Suprapubic skin (tissue), 4 donors: ENCODE measurements at regions not wholly inside any gene's neighbourhood (a gene's known extent, or its start where the extent isn't known, plus 50 kb on each side); places are given as distances from the start of the nearest gene placed in this dataset.

Experiments used
- DNase-seq, 2 donors: peaks; one replicate each; pipeline ENCODE4 v3.0.0-alpha.2; 2019; ENCODE audit warnings: low spot score in 2 of 2
- H3K27ac ChIP-seq: fragments of 200-600 bp; sonication (generic); one replicate; pipeline ENCODE4 v1.5.1; 2019
- H3K27me3 ChIP-seq: fragments of 200-600 bp; sonication (generic); one replicate; pipeline ENCODE4 v1.5.1; 2019
- H3K36me3 ChIP-seq: fragments of 200-600 bp; sonication (generic); one replicate; pipeline ENCODE4 v1.5.1; 2019
- H3K4me1 ChIP-seq: fragments of 200-600 bp; sonication (generic); one replicate; pipeline ENCODE4 v1.5.1; 2019
- H3K4me3 ChIP-seq: fragments of 200-600 bp; sonication (generic); one replicate; pipeline ENCODE4 v1.5.1; 2019; ENCODE audit warnings: mild to moderate bottlenecking
- H3K9me3 ChIP-seq: fragments of 200-600 bp; sonication (generic); one replicate; pipeline ENCODE4 v1.5.1; 2019
- EP300 ChIP-seq: sonication (generic); formaldehyde crosslinking; IDR thresholded peaks from one replicate; pipeline ENCODE4 v1.6.1; 2017; ENCODE audit warnings: antibody characterized with exemption
- POLR2A ChIP-seq, 2 donors: fragments of 450-650 bp; IDR thresholded peaks; one replicate each; pipeline ENCODE4 v1.6.1; 2017; ENCODE audit warnings: antibody characterized with exemption in 2 of 2, mild to moderate bottlenecking in 2 of 2, moderate library complexity in 2 of 2
- POLR2AphosphoS5 ChIP-seq, 3 donors: sonication (generic); formaldehyde crosslinking; IDR thresholded peaks; one replicate each; pipeline ENCODE4 v1.6.1; 2017; ENCODE audit warnings: antibody characterized with exemption in 3 of 3
- WGBS: methylation state at CpG from one replicate; pipeline ENCODE4 v1.1.5; 2018; 5-methylcytosine and 5-hydroxymethylcytosine counted together
- TF ChIP-seq, protein P1 (sequence below), 2 donors: fragments of 200-600 bp in 1 of 2; fragments of 450-650 bp in 1 of 2; sonication (generic) in 1 of 2; IDR thresholded peaks; one replicate each; pipeline ENCODE4 v1.5.1; 2016 to 2019; ENCODE audit warnings: antibody characterized with exemption in 2 of 2, mild to moderate bottlenecking in 1 of 2, moderate library complexity in 1 of 2

DNA sequence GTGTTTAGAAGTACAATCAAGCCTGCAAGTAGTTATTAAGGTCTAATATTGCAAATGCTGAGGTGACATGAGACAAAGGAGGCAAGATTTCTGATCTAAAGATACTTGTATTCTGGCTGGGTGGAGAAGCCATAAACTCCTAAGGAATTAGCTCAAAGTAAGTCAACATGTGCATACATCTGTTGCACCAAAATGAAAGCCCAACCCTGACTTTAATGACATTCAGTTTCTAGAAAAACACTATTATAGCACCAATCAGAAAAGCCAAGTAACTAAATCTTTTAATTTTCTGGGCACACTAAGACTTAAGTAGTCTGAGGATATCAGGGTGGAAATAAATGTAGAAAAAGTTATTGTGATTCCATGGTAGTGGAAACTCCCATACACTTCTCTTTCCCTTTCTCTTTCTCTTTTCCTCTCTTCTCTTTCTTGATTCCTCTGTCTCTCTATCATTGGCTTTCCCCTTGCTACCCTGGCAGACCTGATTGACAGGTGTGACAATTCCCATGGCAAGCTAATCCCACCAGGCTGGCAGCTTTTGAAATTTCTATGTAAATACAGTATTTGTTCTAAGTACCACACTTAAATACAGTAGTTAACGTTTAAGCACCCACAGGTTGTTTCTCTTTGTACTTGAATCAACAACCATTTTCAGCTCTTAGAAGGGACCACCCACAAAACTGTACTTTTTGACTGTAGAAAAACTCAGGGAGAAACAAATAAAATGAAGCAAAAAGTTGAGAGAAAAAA is 528.4 kb upstream of the SEMA6D start:
- no peak overlapping the region for H3K27ac ChIP-seq
- WGBS: 88% methylated on average over 1 of the region's 1 CpG
- H3K9me3 ChIP-seq: no peaks in the 10 kb centered on the region
- no peak for TF ChIP-seq POLR2A (IDR thresholded peaks at IDR 0.05)
- TF ChIP-seq POLR2AphosphoS5 (IDR thresholded peaks at IDR 0.05): no peak
- no peak for TF ChIP-seq EP300
- TF ChIP-seq, protein P1, sequence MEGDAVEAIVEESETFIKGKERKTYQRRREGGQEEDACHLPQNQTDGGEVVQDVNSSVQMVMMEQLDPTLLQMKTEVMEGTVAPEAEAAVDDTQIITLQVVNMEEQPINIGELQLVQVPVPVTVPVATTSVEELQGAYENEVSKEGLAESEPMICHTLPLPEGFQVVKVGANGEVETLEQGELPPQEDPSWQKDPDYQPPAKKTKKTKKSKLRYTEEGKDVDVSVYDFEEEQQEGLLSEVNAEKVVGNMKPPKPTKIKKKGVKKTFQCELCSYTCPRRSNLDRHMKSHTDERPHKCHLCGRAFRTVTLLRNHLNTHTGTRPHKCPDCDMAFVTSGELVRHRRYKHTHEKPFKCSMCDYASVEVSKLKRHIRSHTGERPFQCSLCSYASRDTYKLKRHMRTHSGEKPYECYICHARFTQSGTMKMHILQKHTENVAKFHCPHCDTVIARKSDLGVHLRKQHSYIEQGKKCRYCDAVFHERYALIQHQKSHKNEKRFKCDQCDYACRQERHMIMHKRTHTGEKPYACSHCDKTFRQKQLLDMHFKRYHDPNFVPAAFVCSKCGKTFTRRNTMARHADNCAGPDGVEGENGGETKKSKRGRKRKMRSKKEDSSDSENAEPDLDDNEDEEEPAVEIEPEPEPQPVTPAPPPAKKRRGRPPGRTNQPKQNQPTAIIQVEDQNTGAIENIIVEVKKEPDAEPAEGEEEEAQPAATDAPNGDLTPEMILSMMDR (IDR thresholded peaks at IDR 0.05): no peak
- no peaks in the 10 kb centered on the region for H3K36me3 ChIP-seq
- H3K4me1 ChIP-seq: peaks cover 15% of the 10 kb centered on the region
- DNase-seq: no peak
- H3K4me3 ChIP-seq: no peak overlapping the region
- H3K27me3 ChIP-seq: peaks cover 22% of the 10 kb centered on the region

DNA sequence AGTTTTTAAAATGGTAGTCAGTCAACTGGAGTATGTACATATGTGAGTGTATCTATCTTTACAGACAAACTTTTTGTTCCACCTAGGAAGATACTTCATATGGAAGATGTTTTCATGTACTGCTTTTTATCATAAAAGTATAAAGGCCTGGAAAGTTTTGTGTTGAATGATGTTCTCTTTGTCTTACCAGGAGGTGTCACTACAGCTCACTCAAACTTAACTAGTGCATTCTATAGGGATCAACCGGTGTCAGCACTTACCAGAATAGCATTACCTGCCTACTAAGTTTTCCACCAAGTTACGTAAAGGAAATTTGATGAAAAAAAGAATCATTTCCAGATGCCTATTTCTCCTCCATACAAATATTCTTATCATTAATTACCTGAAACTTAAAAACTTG is 522.6 kb upstream of the SEMA6D start:
- Histone ChIP-seq H3K36me3 (no peaks in the 10 kb centered on the region), H3K27me3 (no peaks in the 10 kb centered on the region), H3K4me3 (no peak overlapping the region), H3K9me3 (no peaks in the 10 kb centered on the region), H3K27ac (no peak overlapping the region), H3K4me1 (peaks cover 3% of the 10 kb centered on the region)
- WGBS: 44% methylated on average over 2 of the region's 2 CpGs
- DNase-seq: no peak
- TF ChIP-seq POLR2A (IDR thresholded peaks at IDR 0.05) (no peak), EP300 (no peak), POLR2AphosphoS5 (IDR thresholded peaks at IDR 0.05) (no peak)
- TF ChIP-seq, protein P1 (IDR thresholded peaks at IDR 0.05): no peak

DNA sequence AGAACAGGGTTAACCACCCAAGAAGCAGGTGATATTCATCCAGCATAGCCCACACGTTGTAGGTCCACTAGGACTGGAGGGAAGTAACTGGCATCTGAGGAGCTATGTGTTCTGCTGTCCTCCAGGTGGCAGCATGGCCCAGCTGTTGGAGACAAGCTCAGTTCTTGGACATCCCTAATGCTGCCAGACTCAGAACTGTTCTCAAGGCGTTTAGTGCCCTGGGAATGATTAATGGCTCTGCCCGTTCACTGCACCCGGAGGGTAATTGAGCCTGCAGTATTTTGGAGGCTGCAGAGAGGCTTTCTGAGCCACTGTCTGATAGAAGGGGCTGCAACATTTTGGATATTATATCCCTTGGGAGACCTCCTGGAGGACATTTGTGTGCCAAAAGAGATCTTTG is 521.3 kb upstream of the SEMA6D start:
- no peak overlapping the region for H3K27ac ChIP-seq
- TF ChIP-seq, protein P1 (IDR thresholded peaks at IDR 0.05): peak; percentile 70 to 74
- TF ChIP-seq POLR2AphosphoS5 (IDR thresholded peaks at IDR 0.05): no peak
- peak; percentile 73 to 84 for DNase-seq
- peaks cover 3% of the 10 kb centered on the region for H3K4me1 ChIP-seq
- H3K36me3 ChIP-seq: no peaks in the 10 kb centered on the region
- no peaks in the 10 kb centered on the region for H3K9me3 ChIP-seq
- no peak overlapping the region for H3K4me3 ChIP-seq
- 0% methylated on average over 4 of the region's 4 CpGs for WGBS
- H3K27me3 ChIP-seq: no peaks in the 10 kb centered on the region

DNA sequence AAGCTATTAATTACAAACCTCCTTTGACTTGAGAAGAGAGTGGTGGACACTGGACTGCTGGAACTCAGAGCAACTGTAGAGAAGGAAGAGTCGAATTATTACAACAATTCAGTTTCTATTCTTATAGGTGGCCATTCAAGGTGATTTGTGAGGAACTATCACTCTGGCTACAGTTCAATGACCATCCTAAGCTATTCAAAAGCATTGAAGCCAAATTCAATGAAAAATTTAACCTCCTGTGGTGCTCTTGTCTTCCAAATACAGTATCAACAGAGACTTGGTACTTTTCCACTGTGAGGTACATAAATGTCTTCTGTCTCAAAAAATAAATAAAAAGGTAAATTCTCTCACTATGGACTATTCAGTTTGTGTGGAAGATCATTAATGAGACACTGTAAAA is 513.3 kb upstream of the SEMA6D start:
- no peaks in the 10 kb centered on the region for H3K9me3 ChIP-seq
- H3K27ac ChIP-seq: no peak overlapping the region
- TF ChIP-seq POLR2A (IDR thresholded peaks at IDR 0.05) (no peak), POLR2AphosphoS5 (IDR thresholded peaks at IDR 0.05) (no peak), EP300 (no peak)
- TF ChIP-seq, protein P1 (IDR thresholded peaks at IDR 0.05): no peak
- H3K4me1 ChIP-seq: no peaks in the 10 kb centered on the region
- no peak overlapping the region for H3K4me3 ChIP-seq
- H3K36me3 ChIP-seq: no peaks in the 10 kb centered on the region
- DNase-seq: no peak
- no peaks in the 10 kb centered on the region for H3K27me3 ChIP-seq
- 86% methylated on average over 1 of the region's 1 CpG for WGBS

DNA sequence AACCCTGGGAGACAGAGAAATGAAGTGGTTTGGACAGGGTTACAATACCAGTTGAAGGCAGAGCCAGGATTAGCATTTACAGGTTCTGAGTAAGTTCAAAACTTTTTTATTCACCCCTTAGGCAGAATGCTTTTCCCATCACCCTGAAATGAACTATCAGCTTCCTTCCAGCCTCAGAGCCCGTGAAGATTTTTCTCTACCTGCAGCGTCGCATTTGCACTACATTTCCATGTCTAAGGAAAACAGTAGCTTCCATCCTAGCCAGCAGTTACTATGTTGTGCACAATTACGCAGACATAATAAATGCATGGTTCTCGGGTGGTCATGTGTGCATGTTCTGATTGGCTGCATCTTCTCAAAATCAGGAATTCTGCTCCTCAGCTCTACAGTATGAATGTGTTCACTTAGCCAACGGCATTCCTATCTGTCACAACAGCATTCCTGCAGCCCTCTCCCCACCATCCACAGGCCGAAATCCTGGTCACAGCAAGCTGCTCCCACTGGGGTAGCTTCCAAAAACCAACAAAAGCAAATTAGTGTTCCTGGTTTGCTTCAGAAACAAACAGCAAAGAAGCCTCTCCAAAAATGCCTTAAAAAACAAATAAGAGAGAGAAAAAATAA is 510.8 kb upstream of the SEMA6D start:
- TF ChIP-seq POLR2AphosphoS5 (IDR thresholded peaks at IDR 0.05) (no peak), POLR2A (IDR thresholded peaks at IDR 0.05) (no peak)
- TF ChIP-seq, protein P1 (IDR thresholded peaks at IDR 0.05): no peak
- no peaks in the 10 kb centered on the region for H3K4me1 ChIP-seq
- H3K4me3 ChIP-seq: no peak overlapping the region
- no peaks in the 10 kb centered on the region for H3K36me3 ChIP-seq
- H3K27me3 ChIP-seq: no peaks in the 10 kb centered on the region
- no peak for DNase-seq
- WGBS: 69% methylated on average over 7 of the region's 7 CpGs
- H3K27ac ChIP-seq: no peak overlapping the region
- H3K9me3 ChIP-seq: no peaks in the 10 kb centered on the region
